Trophoblast cell (in vitro differentiated cells and primary cell): ENCODE measurements at regions not wholly inside any gene's neighbourhood (a gene's known extent, or its start where the extent isn't known, plus 50 kb on each side); places are given as distances from the start of the nearest gene placed in this dataset.

Source experiments
- DNase-seq, 2 donors: peaks; one replicate each; pipeline ENCODE4 v3.0.0-alpha.2; 2016
- H2AFZ ChIP-seq: 2 replicates; pipeline ENCODE4 v1.6.1; 2013; ENCODE audit warnings: low read length, moderate library complexity, mild to moderate bottlenecking; ENCODE audit not compliant: insufficient read depth, poor library complexity
- H2AK5ac ChIP-seq: 2 replicates; pipeline ENCODE4 v1.6.1; 2013; ENCODE audit warnings: mild to moderate bottlenecking, low read length
- H2BK120ac ChIP-seq: 2 replicates; pipeline ENCODE4 v1.6.1; 2013; ENCODE audit warnings: low read length, mild to moderate bottlenecking, moderate library complexity; ENCODE audit not compliant: insufficient read depth, poor library complexity
- H2BK12ac ChIP-seq: 2 replicates; pipeline ENCODE4 v1.6.1; 2013; ENCODE audit warnings: mild to moderate bottlenecking, low read length, moderate library complexity
- H2BK5ac ChIP-seq: 2 replicates; pipeline ENCODE4 v1.6.1; 2013; ENCODE audit warnings: low read length, low read depth, moderate library complexity, mild to moderate bottlenecking; ENCODE audit not compliant: poor library complexity
- H3K14ac ChIP-seq: 2 replicates; pipeline ENCODE4 v1.6.1; 2013; ENCODE audit warnings: mild to moderate bottlenecking, low read length
- H3K18ac ChIP-seq: 2 replicates; pipeline ENCODE4 v1.6.1; 2013; ENCODE audit warnings: mild to moderate bottlenecking, low read length
- H3K23ac ChIP-seq: 2 replicates; pipeline ENCODE4 v1.6.1; 2013; ENCODE audit warnings: low read length
- H3K27ac ChIP-seq: 2 replicates; pipeline ENCODE4 v1.5.1; 2013; ENCODE audit warnings: low read depth, mild to moderate bottlenecking, inconsistent platforms, low read length, moderate library complexity
- H3K27me3 ChIP-seq: 2 replicates; pipeline ENCODE4 v1.6.1; 2013; ENCODE audit warnings: inconsistent platforms, mild to moderate bottlenecking, low read length, moderate library complexity; ENCODE audit not compliant: insufficient read depth
- H3K36me3 ChIP-seq, 2 experiments: 1 replicate in 1 of 2; 2 replicates in 1 of 2; pipeline ENCODE4 v1.6.1; 2013; ENCODE audit warnings: low read length in 2 of 2, mild to moderate bottlenecking in 2 of 2, moderate library complexity in 1 of 2; ENCODE audit not compliant: insufficient read depth in 2 of 2, control insufficient read depth in 1 of 2
- H3K4ac ChIP-seq: 2 replicates; pipeline ENCODE4 v1.6.1; 2013; ENCODE audit warnings: low read depth, mild to moderate bottlenecking, low read length, moderate library complexity
- H3K4me1 ChIP-seq, 2 experiments: 1 replicate in 1 of 2; 2 replicates in 1 of 2; pipeline ENCODE4 v1.6.1; 2013; ENCODE audit warnings: low read length in 2 of 2, mild to moderate bottlenecking in 2 of 2, moderate library complexity in 1 of 2; ENCODE audit not compliant: insufficient read depth in 2 of 2, control insufficient read depth in 1 of 2
- H3K4me2 ChIP-seq: 2 replicates; pipeline ENCODE4 v1.6.1; 2013; ENCODE audit warnings: inconsistent platforms, mild to moderate bottlenecking, low read length, moderate library complexity
- H3K4me3 ChIP-seq: 2 replicates; pipeline ENCODE4 v1.5.1; 2013; ENCODE audit warnings: mild to moderate bottlenecking, low read depth, low read length, inconsistent platforms
- H3K79me1 ChIP-seq: one replicate; pipeline ENCODE4 v1.6.1; 2013; ENCODE audit warnings: low read length
- H3K79me2 ChIP-seq: 2 replicates; pipeline ENCODE4 v1.6.1; 2013; ENCODE audit warnings: low read length, mild to moderate bottlenecking; ENCODE audit not compliant: control insufficient read depth, insufficient read depth, poor library complexity
- H3K9ac ChIP-seq: 2 replicates; pipeline ENCODE4 v1.6.1; 2013; ENCODE audit warnings: mild to moderate bottlenecking, low read length
- H3K9me3 ChIP-seq: 2 replicates; pipeline ENCODE4 v1.6.1; 2013; ENCODE audit warnings: low read depth, mild to moderate bottlenecking, control low read depth, inconsistent platforms, low read length; ENCODE audit not compliant: insufficient read depth
- H4K12ac ChIP-seq: 2 replicates; pipeline ENCODE4 v1.6.1; 2013; ENCODE audit warnings: low read depth, mild to moderate bottlenecking, low read length, moderate library complexity
- H4K8ac ChIP-seq: 2 replicates; pipeline ENCODE4 v1.6.1; 2013; ENCODE audit warnings: low read depth, mild to moderate bottlenecking, low read length, moderate library complexity
- H4K91ac ChIP-seq: one replicate; pipeline ENCODE4 v1.6.1; 2013; ENCODE audit warnings: low read depth, mild to moderate bottlenecking, low read length, moderate library complexity
- WGBS: extraction: QIAGEN DNeasy Blood & Tissue Kit; methylation state at CpG from one replicate; pipeline ENCODE4 v1.1.7; 2013; ENCODE audit warnings: missing lambda C conversion rate; ENCODE audit not compliant: insufficient read length, insufficient coverage; ENCODE audit errors: extremely low coverage; 5-methylcytosine and 5-hydroxymethylcytosine counted together

- H3K79me1 ChIP-seq: no peaks in the 10 kb centered on the region
- H2AK5ac ChIP-seq: no peak overlapping the region
- no peak overlapping the region for H3K18ac ChIP-seq
- H2BK5ac ChIP-seq: no peak overlapping the region
- no peak overlapping the region for H3K14ac ChIP-seq
- no peak overlapping the region for H3K27ac ChIP-seq
- no peak overlapping the region for H2BK120ac ChIP-seq
- no peak for DNase-seq
- no peak overlapping the region for H3K4me2 ChIP-seq
- no peak overlapping the region for H4K12ac ChIP-seq
- no peak overlapping the region for H3K4me3 ChIP-seq
- H3K4ac ChIP-seq: no peak overlapping the region
- WGBS: no CpG with 5 or more reads among the region's 1 CpG
- no peak overlapping the region for H2BK12ac ChIP-seq
- no peak overlapping the region for H4K8ac ChIP-seq
- no peaks in the 10 kb centered on the region for H3K79me2 ChIP-seq
- no peaks in the 10 kb centered on the region for H3K36me3 ChIP-seq
- no peaks in the 10 kb centered on the region for H3K4me1 ChIP-seq
- H3K23ac ChIP-seq: no peak overlapping the region
- no peak overlapping the region for H2AFZ ChIP-seq
- H3K9ac ChIP-seq: no peak overlapping the region
- no peaks in the 10 kb centered on the region for H3K9me3 ChIP-seq
- no peaks in the 10 kb centered on the region for H3K27me3 ChIP-seq
- H4K91ac ChIP-seq: no peak overlapping the region
Observed at GRCh38 chr16:10232757-10233156, 50.5 kb upstream of the GRIN2A start.

- Histone ChIP-seq H2AFZ (no peak overlapping the region), H3K4me2 (no peak overlapping the region), H3K36me3 (no peaks in the 10 kb centered on the region), H3K79me2 (no peaks in the 10 kb centered on the region), H2AK5ac (no peak overlapping the region), H3K14ac (no peak overlapping the region), H3K27ac (no peak overlapping the region), H4K91ac (no peak overlapping the region), H3K23ac (no peak overlapping the region), H3K4me1 (peaks cover 2 to 3% of the 10 kb centered on the region in 2 experiments), H3K9ac (no peak overlapping the region), H2BK120ac (no peak overlapping the region), H3K79me1 (no peaks in the 10 kb centered on the region), H3K4ac (no peak overlapping the region), H2BK12ac (no peak overlapping the region), H3K27me3 (no peaks in the 10 kb centered on the region), H4K12ac (no peak overlapping the region), H3K18ac (no peak overlapping the region), H2BK5ac (no peak overlapping the region), H3K4me3 (no peak overlapping the region), H4K8ac (no peak overlapping the region), H3K9me3 (no peaks in the 10 kb centered on the region)
- no CpG with 5 or more reads among the region's 8 CpGs for WGBS
- DNase-seq: no peak
Observed at GRCh38 chr16:10239640-10240039, 57.4 kb upstream of the GRIN2A start.

- H3K79me1 ChIP-seq: no peaks in the 10 kb centered on the region
- H2AFZ ChIP-seq: no peak overlapping the region
- no peak overlapping the region for H4K12ac ChIP-seq
- no peak overlapping the region for H3K27ac ChIP-seq
- no peaks in the 10 kb centered on the region for H3K36me3 ChIP-seq
- no peak overlapping the region for H2AK5ac ChIP-seq
- H4K91ac ChIP-seq: no peak overlapping the region
- no peaks in the 10 kb centered on the region for H3K27me3 ChIP-seq
- H3K4ac ChIP-seq: no peak overlapping the region
- no peak overlapping the region for H2BK12ac ChIP-seq
- H3K18ac ChIP-seq: no peak overlapping the region
- no CpG with 5 or more reads among the region's 7 CpGs for WGBS
- H3K9me3 ChIP-seq: no peaks in the 10 kb centered on the region
- H3K9ac ChIP-seq: no peak overlapping the region
- H2BK5ac ChIP-seq: no peak overlapping the region
- H3K23ac ChIP-seq: no peak overlapping the region
- H4K8ac ChIP-seq: no peak overlapping the region
- H3K4me1 ChIP-seq: peaks cover 2 to 3% of the 10 kb centered on the region in 2 experiments
- no peaks in the 10 kb centered on the region for H3K79me2 ChIP-seq
- peak; percentile 80 to 95 for DNase-seq
- no peak overlapping the region for H2BK120ac ChIP-seq
- H3K4me2 ChIP-seq: no peak overlapping the region
- H3K14ac ChIP-seq: no peak overlapping the region
- H3K4me3 ChIP-seq: no peak overlapping the region
Observed at GRCh38 chr16:10240854-10241613, 58.8 kb upstream of the GRIN2A start.

GRCh38 chr16:10242097-10242496 is 59.9 kb upstream of the GRIN2A start:
- H3K4ac ChIP-seq: no peak overlapping the region
- no peak overlapping the region for H2BK12ac ChIP-seq
- no peak for DNase-seq

More at GRCh38 chr16:10242097-10242496, 59.9 kb upstream of the GRIN2A start:
- H3K9ac ChIP-seq: no peak overlapping the region
- H4K91ac ChIP-seq: no peak overlapping the region
- no peaks in the 10 kb centered on the region for H3K36me3 ChIP-seq
- no peak overlapping the region for H2AK5ac ChIP-seq
- no peak overlapping the region for H4K8ac ChIP-seq
- H3K4me3 ChIP-seq: no peak overlapping the region
- H3K79me1 ChIP-seq: no peaks in the 10 kb centered on the region
- no peak overlapping the region for H3K27ac ChIP-seq
- H3K23ac ChIP-seq: no peak overlapping the region
- no peak overlapping the region for H2AFZ ChIP-seq
- no peak overlapping the region for H3K14ac ChIP-seq
- no peaks in the 10 kb centered on the region for H3K27me3 ChIP-seq
- WGBS: no CpG with 5 or more reads among the region's 2 CpGs
- no peak overlapping the region for H3K4me2 ChIP-seq
- no peak overlapping the region for H2BK120ac ChIP-seq
- no peak overlapping the region for H3K18ac ChIP-seq
- no peak overlapping the region for H2BK5ac ChIP-seq
- H3K9me3 ChIP-seq: no peaks in the 10 kb centered on the region
- no peak overlapping the region for H4K12ac ChIP-seq
- peaks cover 2 to 3% of the 10 kb centered on the region in 2 experiments for H3K4me1 ChIP-seq
- H3K79me2 ChIP-seq: no peaks in the 10 kb centered on the region
